ENCODE measurements at regions not wholly inside any gene's neighbourhood (a gene's known extent, or its start where the extent isn't known, plus 50 kb on each side); places are given as distances from the start of the nearest gene placed in this dataset.

DNA sequence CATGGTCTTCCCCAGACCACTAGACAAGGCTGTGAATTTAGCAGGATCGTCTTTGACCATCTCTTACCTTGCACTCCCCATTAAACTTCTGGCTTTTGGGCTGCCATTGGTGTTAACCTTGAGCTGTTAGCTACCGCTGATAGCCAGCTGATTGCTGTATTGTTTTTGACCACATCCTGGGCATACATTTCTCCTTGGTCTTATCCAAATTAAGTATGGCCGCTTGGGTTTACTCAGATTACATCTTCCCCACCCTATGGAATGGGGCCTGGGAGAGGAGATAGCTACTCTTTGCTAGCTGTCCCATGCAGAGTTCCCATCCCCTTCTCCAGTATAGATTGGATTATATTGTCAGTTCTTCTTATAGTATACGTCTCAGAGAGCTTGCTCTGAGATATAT is 270.4 kb upstream of the ELAC2 start:
- no peaks in the 10 kb centered on the region for H3K36me3 ChIP-seq (ENCODE audit: insufficient read depth)
- Mint-ChIP-seq H3K4me1 (peaks cover 8% of the 10 kb centered on the region), H3K36me3 (ENCODE audit: low read depth) (no peaks in the 10 kb centered on the region), H3K9me3 (no peaks in the 10 kb centered on the region), H3K4me3 (no peak overlapping the region), H3K27ac (no peak overlapping the region), H3K27me3 (ENCODE audit: insufficient read depth, low read depth, poor library complexity) (peaks cover 6% of the 10 kb centered on the region)
- TF ChIP-seq ZNF114 (CRISPR knock-in tag; IDR thresholded peaks at IDR 0.05), result no peak
- TF ChIP-seq NANOG (IDR thresholded peaks at IDR 0.05; ENCODE audit: borderline replicate concordance), result no peak
- TF ChIP-seq JUNB (IDR thresholded peaks at IDR 0.05; ENCODE audit: unreplicated experiment), result no peak
- TF ChIP-seq, protein P1, sequence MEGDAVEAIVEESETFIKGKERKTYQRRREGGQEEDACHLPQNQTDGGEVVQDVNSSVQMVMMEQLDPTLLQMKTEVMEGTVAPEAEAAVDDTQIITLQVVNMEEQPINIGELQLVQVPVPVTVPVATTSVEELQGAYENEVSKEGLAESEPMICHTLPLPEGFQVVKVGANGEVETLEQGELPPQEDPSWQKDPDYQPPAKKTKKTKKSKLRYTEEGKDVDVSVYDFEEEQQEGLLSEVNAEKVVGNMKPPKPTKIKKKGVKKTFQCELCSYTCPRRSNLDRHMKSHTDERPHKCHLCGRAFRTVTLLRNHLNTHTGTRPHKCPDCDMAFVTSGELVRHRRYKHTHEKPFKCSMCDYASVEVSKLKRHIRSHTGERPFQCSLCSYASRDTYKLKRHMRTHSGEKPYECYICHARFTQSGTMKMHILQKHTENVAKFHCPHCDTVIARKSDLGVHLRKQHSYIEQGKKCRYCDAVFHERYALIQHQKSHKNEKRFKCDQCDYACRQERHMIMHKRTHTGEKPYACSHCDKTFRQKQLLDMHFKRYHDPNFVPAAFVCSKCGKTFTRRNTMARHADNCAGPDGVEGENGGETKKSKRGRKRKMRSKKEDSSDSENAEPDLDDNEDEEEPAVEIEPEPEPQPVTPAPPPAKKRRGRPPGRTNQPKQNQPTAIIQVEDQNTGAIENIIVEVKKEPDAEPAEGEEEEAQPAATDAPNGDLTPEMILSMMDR (conservative IDR thresholded peaks at IDR 0.05; ENCODE audit: low read depth in 2 of 2), result no peak
- no peak for TF ChIP-seq ZNF331 (CRISPR knock-in tag; IDR thresholded peaks at IDR 0.05; ENCODE audit: low read depth)
- TF ChIP-seq POLR2AphosphoS5 (IDR thresholded peaks at IDR 0.05; ENCODE audit: low read depth), result no peak
- no peak for TF ChIP-seq CREB1 (CRISPR knock-in tag; IDR thresholded peaks at IDR 0.05; ENCODE audit: low read depth)
- TF ChIP-seq ZNF462 (CRISPR knock-in tag; IDR thresholded peaks at IDR 0.05), result no peak
- TF ChIP-seq ETS1 (IDR thresholded peaks at IDR 0.05), result no peak
- TF ChIP-seq STAT1 (IDR thresholded peaks at IDR 0.05; ENCODE audit: unreplicated experiment), result no peak
- no peak for TF ChIP-seq EZH2phosphoT487 (IDR thresholded peaks at IDR 0.05; ENCODE audit: unreplicated experiment)
- no peak for TF ChIP-seq EZH2 (IDR thresholded peaks at IDR 0.05; ENCODE audit: low read depth, unreplicated experiment)
- TF ChIP-seq REST (IDR thresholded peaks at IDR 0.05; ENCODE audit: unreplicated experiment), result no peak
- H2AFZ ChIP-seq, result no peak overlapping the region
- ATAC-seq (no peak), DNase-seq (ENCODE audit: low spot score) (no peak)
- no peaks in the 10 kb centered on the region for H3K27me3 ChIP-seq (ENCODE audit: insufficient read depth)
- H3F3A ChIP-seq (replicated peaks; ENCODE audit: low read depth), result no peaks in the 10 kb centered on the region
- no peak overlapping the region for H3K4me2 ChIP-seq
- no peak overlapping the region for H3K27ac ChIP-seq (ENCODE audit: low read depth)
- H4K20me1 ChIP-seq (replicated peaks; ENCODE audit: insufficient read depth), result no peaks in the 10 kb centered on the region
- no peak overlapping the region for H3K4me3 ChIP-seq
- peaks cover 5% of the 10 kb centered on the region; the same call in 1 of the 2 replicates for H3K9me2 ChIP-seq (ENCODE audit: insufficient read depth)
- no peaks in the 10 kb centered on the region for H3K4me1 ChIP-seq (ENCODE audit: insufficient read depth)
- no peaks in the 10 kb centered on the region for H3K79me2 ChIP-seq (replicated peaks; ENCODE audit: insufficient read depth)
